ENCODE measurements at regions not wholly inside any gene's neighbourhood (a gene's known extent, or its start where the extent isn't known, plus 50 kb on each side); places are given as distances from the start of the nearest gene placed in this dataset.

DNA sequence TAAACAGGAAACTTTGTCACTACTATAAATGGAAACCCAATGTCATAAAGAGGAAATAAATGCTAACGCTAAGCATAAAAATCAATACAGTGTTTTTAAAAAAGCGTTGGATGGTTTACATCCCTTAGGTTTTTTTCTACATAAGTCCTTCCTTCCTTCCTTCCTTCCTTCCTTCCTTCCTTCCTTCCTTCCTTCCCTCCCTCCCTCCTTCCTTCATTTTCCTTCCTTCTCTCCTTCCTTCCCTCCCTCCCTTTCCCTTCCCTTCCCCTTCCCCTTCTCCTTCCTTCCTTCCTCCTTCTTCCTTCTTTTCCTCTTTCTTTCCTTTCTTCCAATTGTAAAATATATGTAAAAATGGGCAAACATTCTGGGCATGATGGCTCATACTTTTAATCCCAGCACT, 108.3 kb downstream of the HAPSTR1 start:
- H3K27me3 ChIP-seq (replicated peaks) = no peaks in the 10 kb centered on the region
- no peak overlapping the region for H3K4me3 ChIP-seq
- no peaks in the 10 kb centered on the region for H3K4me1 ChIP-seq (replicated peaks)
- H3K36me3 ChIP-seq = no peaks in the 10 kb centered on the region
- no peak for DNase-seq (ENCODE audit: low read depth in 1 of 2, low spot score in 2 of 2)
- H3K27ac ChIP-seq = no peak overlapping the region
- 0 out of 2 replicates have a peak, but pooled peaks cover 3% of the 10 kb centered on the region for H3K9me3 ChIP-seq (replicated peaks)

DNA sequence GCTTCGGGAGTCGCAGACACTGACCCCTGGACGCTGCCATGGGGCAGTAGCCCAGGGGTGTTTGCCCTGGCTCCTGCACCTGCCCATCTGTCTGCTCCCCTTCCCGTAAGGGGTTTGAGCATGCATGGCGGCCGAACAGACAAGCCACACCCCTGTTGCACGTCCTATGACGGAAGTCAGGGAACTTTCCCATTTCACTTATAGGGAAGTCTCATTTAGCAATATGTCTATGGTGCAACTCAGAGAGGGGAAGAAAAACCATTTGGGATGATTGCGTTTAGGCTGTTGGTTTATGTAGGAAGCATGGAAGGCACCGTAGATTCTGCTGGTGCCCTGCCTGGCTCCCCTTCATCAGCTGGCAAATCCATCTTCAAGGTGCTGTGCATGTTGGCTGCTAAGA, 112.5 kb downstream of the HAPSTR1 start:
- 0 out of 2 replicates have a peak, but pooled peaks cover 3% of the 10 kb centered on the region for H3K9me3 ChIP-seq (replicated peaks)
- no peaks in the 10 kb centered on the region for H3K4me1 ChIP-seq (replicated peaks)
- no peaks in the 10 kb centered on the region for H3K36me3 ChIP-seq
- H3K4me3 ChIP-seq = no peak overlapping the region
- H3K27ac ChIP-seq = no peak overlapping the region
- DNase-seq (ENCODE audit: low read depth in 1 of 2, low spot score in 2 of 2) = no peak
- no peaks in the 10 kb centered on the region; the same call in 1 of the 2 replicates for H3K27me3 ChIP-seq (replicated peaks)

DNA sequence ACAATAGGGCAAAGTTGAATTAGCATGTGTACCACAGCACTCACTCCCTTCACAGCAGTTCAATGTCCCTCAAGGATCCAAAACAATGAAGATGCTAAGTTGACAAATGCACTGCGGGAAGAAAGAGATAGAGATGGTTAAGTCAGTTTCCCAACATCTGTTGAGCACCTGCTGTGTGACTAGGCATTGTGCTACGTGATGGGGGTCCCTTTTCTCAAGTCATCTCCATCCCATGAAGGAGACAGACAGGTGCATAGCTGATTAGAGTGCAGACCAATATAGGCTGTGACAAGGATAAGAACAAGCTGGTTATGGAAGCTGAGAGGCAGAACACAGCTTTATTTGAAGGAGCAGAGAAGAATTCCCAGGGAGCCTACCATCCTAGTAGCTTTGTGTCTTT, 114.2 kb downstream of the HAPSTR1 start:
- 0 out of 2 replicates have a peak, but pooled peaks cover under 1% of the 10 kb centered on the region for H3K9me3 ChIP-seq (replicated peaks)
- no peak overlapping the region for H3K4me3 ChIP-seq
- H3K36me3 ChIP-seq = no peaks in the 10 kb centered on the region
- no peak for DNase-seq (ENCODE audit: low read depth in 1 of 2, low spot score in 2 of 2)
- no peaks in the 10 kb centered on the region for H3K4me1 ChIP-seq (replicated peaks)
- H3K27me3 ChIP-seq (replicated peaks) = no peaks in the 10 kb centered on the region; the same call in none of the 2 replicates
- no peak overlapping the region for H3K27ac ChIP-seq

DNA sequence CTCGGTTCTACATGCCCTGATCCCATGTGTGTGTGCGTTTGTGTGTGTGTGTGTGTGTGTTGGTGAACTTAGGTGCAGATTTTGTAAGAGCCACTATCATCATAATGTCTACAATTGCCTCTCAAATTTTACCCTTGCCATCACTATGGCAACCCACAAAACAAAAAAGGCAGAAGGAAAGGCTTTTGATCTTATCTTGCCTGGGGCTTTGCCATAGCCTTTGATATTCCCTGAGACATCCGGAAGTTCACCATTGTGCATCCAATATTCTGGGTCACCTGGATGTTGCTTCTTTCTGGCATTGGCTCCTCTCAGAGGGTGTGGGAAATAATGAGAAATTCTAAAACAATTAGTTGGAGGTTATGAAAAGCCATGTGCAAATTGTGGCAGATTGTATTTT, 114.7 kb downstream of the HAPSTR1 start:
- Histone ChIP-seq H3K4me1 (replicated peaks) (no peaks in the 10 kb centered on the region), H3K27ac (no peak overlapping the region), H3K4me3 (no peak overlapping the region), H3K9me3 (replicated peaks) (no peaks in the 10 kb centered on the region), H3K27me3 (replicated peaks) (no peaks in the 10 kb centered on the region; the same call in none of the 2 replicates), H3K36me3 (no peaks in the 10 kb centered on the region)
- DNase-seq (ENCODE audit: low read depth in 1 of 2, low spot score in 2 of 2) = no peak

DNA sequence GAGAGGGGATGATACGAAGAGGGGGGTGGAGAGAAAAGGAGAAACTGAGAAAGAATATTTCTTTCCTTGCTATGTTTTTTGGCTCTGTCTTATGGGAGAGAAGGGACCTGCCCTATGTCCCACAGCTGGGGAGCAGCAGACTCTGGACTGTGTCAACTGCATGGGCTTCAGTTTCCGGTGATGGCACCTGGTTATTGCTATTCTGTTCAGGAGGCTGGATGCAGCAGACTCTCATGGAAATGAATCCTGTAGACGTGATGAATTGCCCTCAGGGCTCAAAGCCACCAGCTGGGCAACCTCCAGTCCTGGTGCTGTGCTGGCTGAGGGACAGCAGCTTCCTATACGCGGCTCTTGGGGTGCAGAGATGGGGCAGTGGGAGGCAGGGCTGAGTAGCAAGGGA, 121.2 kb downstream of the HAPSTR1 start:
- Histone ChIP-seq H3K4me1 (replicated peaks) (no peaks in the 10 kb centered on the region), H3K4me3 (no peak overlapping the region), H3K9me3 (replicated peaks) (no peaks in the 10 kb centered on the region), H3K27ac (no peak overlapping the region), H3K36me3 (no peaks in the 10 kb centered on the region), H3K27me3 (replicated peaks) (peaks cover 10% of the 10 kb centered on the region)
- DNase-seq (ENCODE audit: low read depth in 1 of 2, low spot score in 2 of 2) = no peak

DNA sequence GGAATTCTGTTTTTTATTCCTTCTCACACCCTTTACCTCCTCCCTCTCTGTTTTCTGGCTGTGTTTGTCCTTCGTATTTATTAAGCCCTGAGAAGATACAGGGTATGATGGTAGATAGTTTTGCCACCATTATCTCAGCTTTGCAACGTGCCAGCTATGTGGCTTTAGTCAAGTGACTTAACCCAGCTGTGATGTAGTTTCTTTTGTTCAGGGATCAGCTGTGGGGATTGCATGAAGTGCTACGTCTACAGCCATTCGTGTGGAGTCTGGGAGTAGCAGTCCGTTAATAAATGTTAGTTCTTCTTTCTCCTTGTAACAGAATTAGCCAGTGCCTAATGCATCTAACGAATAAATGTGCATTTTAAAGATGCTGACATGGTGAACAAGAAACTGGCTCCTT, 128.4 kb downstream of the HAPSTR1 start:
- Histone ChIP-seq H3K36me3 (no peaks in the 10 kb centered on the region), H3K4me3 (no peak overlapping the region), H3K27me3 (replicated peaks) (peaks cover 24% of the 10 kb centered on the region), H3K27ac (no peak overlapping the region), H3K9me3 (replicated peaks) (no peaks in the 10 kb centered on the region), H3K4me1 (replicated peaks) (no peaks in the 10 kb centered on the region)
- DNase-seq (ENCODE audit: low read depth in 1 of 2, low spot score in 2 of 2) = no peak

DNA sequence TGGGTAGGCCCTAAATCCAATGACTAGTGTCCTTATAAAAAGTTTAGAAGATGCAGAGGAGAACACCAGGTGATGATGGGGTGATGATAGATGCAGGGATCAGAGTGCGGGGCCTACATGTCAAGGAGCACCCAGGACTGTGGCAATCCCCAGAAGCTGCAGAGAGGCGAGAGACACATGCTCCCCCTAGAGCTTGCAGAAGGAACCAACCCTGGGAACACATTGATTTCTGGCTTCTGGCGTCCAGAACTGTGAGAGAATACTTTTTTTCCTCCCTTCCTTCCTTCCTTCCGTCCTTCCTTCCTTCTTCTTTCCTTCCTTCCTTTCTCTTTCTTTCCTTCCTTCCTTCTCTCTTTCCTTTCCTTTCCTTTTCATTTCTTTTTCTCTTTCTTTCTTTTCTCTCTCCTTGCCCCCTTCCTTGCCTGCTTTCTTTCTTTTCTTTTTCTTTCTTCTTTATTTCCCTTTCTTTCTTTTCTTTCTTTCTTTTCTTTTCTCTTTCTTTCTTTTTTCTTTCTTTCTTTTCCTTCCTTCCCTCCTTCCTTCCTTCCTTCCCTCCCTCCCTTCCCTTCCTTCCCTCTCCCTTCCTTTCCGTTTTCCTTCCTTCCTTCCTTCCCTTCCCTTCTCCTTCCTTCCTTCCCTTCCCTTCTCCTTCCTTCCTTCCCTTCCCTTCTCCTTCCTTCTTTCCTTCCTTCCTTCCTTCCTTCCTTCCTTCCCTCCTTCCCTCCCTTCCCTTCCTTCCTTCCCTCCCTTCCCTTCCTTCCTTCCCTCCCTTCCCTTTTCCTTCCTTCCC, 134.3 kb downstream of the HAPSTR1 start:
- Histone ChIP-seq H3K4me3 (no peak overlapping the region), H3K27ac (no peak overlapping the region), H3K4me1 (replicated peaks) (no peaks in the 10 kb centered on the region), H3K27me3 (replicated peaks) (peaks cover 19% of the 10 kb centered on the region), H3K9me3 (replicated peaks) (no peaks in the 10 kb centered on the region), H3K36me3 (no peaks in the 10 kb centered on the region)
- DNase-seq (ENCODE audit: low read depth in 1 of 2, low spot score in 2 of 2) = no peak

DNA sequence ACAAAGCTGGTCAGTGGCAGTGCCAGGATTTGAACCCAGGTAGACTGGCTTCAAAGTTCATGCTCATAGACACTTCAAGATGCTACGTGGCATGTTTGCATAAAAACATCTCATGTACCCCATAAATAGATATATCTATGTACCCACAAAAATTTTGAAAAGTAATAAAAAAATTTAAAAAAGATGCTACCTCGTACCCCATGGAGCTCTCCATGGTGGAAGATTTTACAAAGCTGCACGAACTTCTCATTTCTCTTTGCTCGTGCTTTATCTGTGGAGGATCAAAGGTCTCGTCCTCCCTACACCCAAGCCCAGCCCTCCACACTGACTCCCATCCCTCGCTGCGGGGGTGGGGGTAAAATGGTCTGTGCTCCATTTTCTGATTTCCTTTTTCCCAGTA, 135.5 kb downstream of the HAPSTR1 start:
- DNase-seq (ENCODE audit: low read depth in 1 of 2, low spot score in 2 of 2) = no peak
- Histone ChIP-seq H3K27ac (no peak overlapping the region), H3K27me3 (replicated peaks) (peaks cover 19% of the 10 kb centered on the region), H3K4me1 (replicated peaks) (no peaks in the 10 kb centered on the region), H3K9me3 (replicated peaks) (no peaks in the 10 kb centered on the region), H3K36me3 (no peaks in the 10 kb centered on the region), H3K4me3 (no peak overlapping the region)

DNA sequence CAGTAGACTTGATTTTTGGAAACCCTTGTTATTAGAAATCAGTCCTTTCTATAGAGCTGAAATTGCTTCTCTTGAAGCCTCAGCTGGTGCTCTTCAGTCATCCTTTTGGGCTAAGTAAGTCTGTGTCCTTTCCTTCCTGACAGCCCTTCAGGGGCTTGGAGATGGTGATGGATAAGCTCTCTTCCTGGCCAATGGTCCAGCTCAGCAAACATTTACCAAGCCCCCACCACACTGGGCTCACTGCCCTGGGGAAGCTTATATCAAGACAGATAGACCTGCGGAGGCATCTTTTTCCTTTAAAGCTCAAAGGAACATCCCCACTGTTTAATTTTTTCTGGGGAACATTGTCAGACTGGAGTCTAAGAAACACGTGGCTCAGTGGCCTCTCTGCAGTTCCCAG, 139.6 kb downstream of the HAPSTR1 start:
- Histone ChIP-seq H3K27me3 (replicated peaks) (peaks cover 36% of the 10 kb centered on the region), H3K27ac (no peak overlapping the region), H3K4me1 (replicated peaks) (no peaks in the 10 kb centered on the region), H3K9me3 (replicated peaks) (no peaks in the 10 kb centered on the region), H3K4me3 (no peak overlapping the region), H3K36me3 (no peaks in the 10 kb centered on the region)
- DNase-seq (ENCODE audit: low read depth in 1 of 2, low spot score in 2 of 2) = no peak

DNA sequence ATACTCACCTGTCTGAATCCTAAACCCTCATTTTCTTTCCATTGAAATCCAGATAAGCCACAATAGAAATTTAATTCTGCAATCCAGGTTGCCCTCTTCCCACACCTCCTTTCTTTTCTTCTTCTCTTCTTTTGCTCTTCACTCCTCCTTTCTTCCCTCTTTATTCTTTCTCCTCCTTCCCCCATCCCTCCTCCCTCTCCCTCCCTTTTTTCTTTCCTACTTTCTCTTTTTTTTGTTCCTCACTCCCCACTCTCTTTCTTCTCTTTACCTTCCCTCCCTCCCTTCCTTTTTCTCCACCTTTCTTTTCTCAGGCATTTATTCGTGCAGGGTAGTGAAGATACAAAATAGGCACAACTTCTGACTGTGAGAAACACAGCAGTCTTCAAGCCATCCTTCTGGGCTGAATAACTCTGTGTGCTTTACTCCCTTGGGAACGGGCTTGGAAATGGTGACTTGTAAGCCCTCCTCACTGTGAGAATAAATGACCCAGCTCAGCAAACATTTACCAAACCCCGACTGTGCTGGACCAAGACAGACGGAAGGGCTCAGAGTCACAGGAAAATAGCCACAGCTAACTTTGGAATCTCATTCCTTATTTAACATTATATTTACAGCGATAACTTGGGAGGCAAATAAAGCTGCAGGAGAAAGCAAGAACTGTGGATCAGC, 140.8 kb downstream of the HAPSTR1 start:
- no peak for DNase-seq (ENCODE audit: low read depth in 1 of 2, low spot score in 2 of 2)
- no peak overlapping the region for H3K27ac ChIP-seq

DNA sequence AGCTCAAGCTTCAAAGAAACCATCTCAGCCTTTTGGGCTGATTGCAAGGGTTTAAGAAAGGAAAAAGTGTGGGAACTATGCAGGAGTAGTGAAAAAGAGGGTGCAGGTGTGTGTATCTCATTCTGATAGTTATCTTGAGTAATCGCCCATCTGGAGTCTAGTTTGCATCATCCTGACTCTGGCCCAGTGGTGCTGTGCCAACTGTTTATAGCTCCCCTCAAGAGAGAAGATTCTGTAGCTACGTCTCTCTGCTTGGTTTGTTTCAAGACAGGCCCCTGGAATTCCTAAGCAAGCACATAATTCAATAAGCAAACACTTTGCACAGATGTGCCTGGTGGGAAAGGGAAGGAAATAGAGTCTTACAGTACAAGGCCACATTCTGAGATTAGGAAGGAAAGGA, 144.4 kb downstream of the HAPSTR1 start:
- Histone ChIP-seq H3K36me3 (no peaks in the 10 kb centered on the region), H3K9me3 (replicated peaks) (no peaks in the 10 kb centered on the region), H3K27me3 (replicated peaks) (peaks cover 22% of the 10 kb centered on the region), H3K27ac (no peak overlapping the region), H3K4me1 (replicated peaks) (no peaks in the 10 kb centered on the region), H3K4me3 (no peak overlapping the region)
- no peak for DNase-seq (ENCODE audit: low read depth in 1 of 2, low spot score in 2 of 2)

More for the DNA sequence above, 140.8 kb downstream of the HAPSTR1 start:
- Histone ChIP-seq H3K27me3 (replicated peaks) (peaks cover 36% of the 10 kb centered on the region), H3K4me3 (no peak overlapping the region), H3K9me3 (replicated peaks) (no peaks in the 10 kb centered on the region), H3K36me3 (no peaks in the 10 kb centered on the region), H3K4me1 (replicated peaks) (no peaks in the 10 kb centered on the region)

DNA sequence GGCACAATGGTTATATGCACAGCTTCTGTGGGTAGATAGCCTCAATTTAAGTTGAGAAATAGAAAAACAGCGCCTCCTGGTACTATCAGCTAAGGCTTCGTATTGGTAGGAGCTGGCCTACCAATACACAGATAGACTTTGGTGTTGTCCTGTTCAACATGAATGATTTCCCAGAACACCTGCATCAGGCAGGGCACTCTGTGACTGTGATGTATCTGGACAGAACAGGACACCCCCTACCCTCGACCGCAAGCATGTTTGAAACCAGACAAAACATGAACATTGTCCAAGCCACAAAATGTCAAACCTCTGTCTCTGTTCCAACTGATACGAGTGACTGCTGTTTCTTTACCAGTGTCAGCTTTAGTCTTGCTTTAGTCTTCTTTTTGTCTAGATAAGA, 144.9 kb downstream of the HAPSTR1 start:
- H3K27me3 ChIP-seq (replicated peaks) = peaks cover 22% of the 10 kb centered on the region
- no peak overlapping the region for H3K4me3 ChIP-seq
- H3K9me3 ChIP-seq (replicated peaks) = no peaks in the 10 kb centered on the region
- no peak for DNase-seq (ENCODE audit: low read depth in 1 of 2, low spot score in 2 of 2)
- H3K36me3 ChIP-seq = no peaks in the 10 kb centered on the region
- H3K4me1 ChIP-seq (replicated peaks) = no peaks in the 10 kb centered on the region
- H3K27ac ChIP-seq = no peak overlapping the region

DNA sequence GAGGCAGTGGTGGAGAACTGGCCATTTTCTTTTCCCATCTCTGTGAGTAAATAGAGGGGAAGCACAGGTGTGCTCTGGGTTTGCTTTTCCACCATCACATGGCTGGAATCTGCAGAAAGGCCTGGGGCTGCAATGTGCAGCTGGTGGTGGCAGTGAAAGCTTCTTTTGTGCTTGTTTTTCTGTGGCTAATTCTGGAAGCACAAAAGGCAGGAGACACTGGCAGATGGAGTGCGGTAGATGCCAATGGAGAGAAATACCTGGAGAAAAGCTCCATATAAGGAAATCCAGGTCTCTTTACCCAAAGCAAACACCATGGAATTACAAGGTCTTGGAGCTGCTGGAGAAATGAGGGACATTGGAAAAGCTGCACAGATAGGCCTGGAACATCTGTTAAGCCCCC, 146.9 kb downstream of the HAPSTR1 start:
- H3K4me3 ChIP-seq = no peak overlapping the region
- H3K36me3 ChIP-seq = no peaks in the 10 kb centered on the region
- H3K4me1 ChIP-seq (replicated peaks) = no peaks in the 10 kb centered on the region
- H3K9me3 ChIP-seq (replicated peaks) = no peaks in the 10 kb centered on the region
- H3K27ac ChIP-seq = no peak overlapping the region
- no peak for DNase-seq (ENCODE audit: low read depth in 1 of 2, low spot score in 2 of 2)
- peaks cover 10% of the 10 kb centered on the region for H3K27me3 ChIP-seq (replicated peaks)

DNA sequence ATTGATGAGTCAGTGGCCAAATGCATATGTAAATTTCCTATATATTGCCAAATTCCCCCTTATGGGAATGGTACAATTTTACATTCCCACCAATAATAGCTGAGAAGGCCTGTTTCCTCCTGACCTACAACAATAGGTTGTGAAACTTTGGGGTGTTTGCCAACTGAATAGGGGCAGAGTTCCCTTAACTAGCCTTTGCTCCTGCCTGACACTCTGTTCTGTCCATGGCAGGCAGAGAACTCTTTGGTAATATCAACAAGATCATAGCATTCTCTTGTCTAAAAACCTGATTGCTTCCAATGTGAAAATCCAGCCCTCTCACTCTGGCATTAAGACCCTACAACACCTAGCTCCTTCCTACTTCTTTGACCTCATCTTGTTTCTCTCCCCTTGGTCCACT, 149.7 kb downstream of the HAPSTR1 start:
- no peak for DNase-seq (ENCODE audit: low read depth in 1 of 2, low spot score in 2 of 2)
- no peaks in the 10 kb centered on the region for H3K4me1 ChIP-seq (replicated peaks)
- H3K27me3 ChIP-seq (replicated peaks) = 0 out of 2 replicates have a peak, but pooled peaks cover under 1% of the 10 kb centered on the region
- H3K36me3 ChIP-seq = no peaks in the 10 kb centered on the region
- H3K4me3 ChIP-seq = no peak overlapping the region
- H3K27ac ChIP-seq = no peak overlapping the region
- H3K9me3 ChIP-seq (replicated peaks) = no peaks in the 10 kb centered on the region
